ENCODE measurements at regions not wholly inside any gene's neighbourhood (a gene's known extent, or its start where the extent isn't known, plus 50 kb on each side); places are given as distances from the start of the nearest gene placed in this dataset.

- TF ChIP-seq CTCF (optimal IDR thresholded peaks at IDR 0.05 in 1 of 3, IDR thresholded peaks at IDR 0.05 in 1 of 3, conservative IDR thresholded peaks at IDR 0.05 in 1 of 3; ENCODE audit: extremely low read depth in 1 of 3, insufficient read depth in 2 of 3, low read length in 3 of 3) (no peak), EZH2 (IDR thresholded peaks at IDR 0.05; ENCODE audit: low read length) (no peak)
- no peaks in the 10 kb centered on the region for H3K79me2 ChIP-seq (ENCODE audit: control insufficient read depth, insufficient read depth, low read length)
- no peaks in the 10 kb centered on the region for H3K27me3 ChIP-seq (ENCODE audit: control insufficient read depth, extremely low read depth, insufficient read depth, low read length)
- dilution Hi-C loops (cut with MboI; ENCODE audit: extremely low pct_ligation_motif_present, low sequenced_read_pairs) = no loop called here
- no peak overlapping the region for H2AFZ ChIP-seq (ENCODE audit: control insufficient read depth, low read length)
- H3K9me3 ChIP-seq (ENCODE audit: control insufficient read depth, low read depth, low read length) = no peaks in the 10 kb centered on the region
- H3K27ac ChIP-seq (ENCODE audit: control insufficient read depth, insufficient read depth, low read length) = no peak overlapping the region
- H3K9me1 ChIP-seq (ENCODE audit: control insufficient read depth, extremely low read depth, insufficient read depth, low read length) = no peaks in the 10 kb centered on the region
- H4K20me1 ChIP-seq (ENCODE audit: control insufficient read depth, extremely low read depth, insufficient read depth, low read length) = no peaks in the 10 kb centered on the region
- FAIRE-seq (no peak), DNase-seq (ENCODE audit: low read depth, low spot score) (no peak)
- no peaks in the 10 kb centered on the region for H3K4me1 ChIP-seq (ENCODE audit: control insufficient read depth, extremely low read depth, insufficient read depth, low read length)
- H3K9ac ChIP-seq (ENCODE audit: control insufficient read depth, extremely low read depth, insufficient read depth, low read length) = no peak overlapping the region
- no peak overlapping the region for H3K4me3 ChIP-seq (ENCODE audit: control insufficient read depth in 2 of 3, extremely low read depth in 1 of 3, insufficient read depth in 2 of 3, low read depth in 1 of 3, low read length in 3 of 3)
- no peak overlapping the region for H3K4me2 ChIP-seq (ENCODE audit: control insufficient read depth, extremely low read depth, insufficient read depth, low read depth, low read length)
- no peaks in the 10 kb centered on the region for H3K36me3 ChIP-seq (ENCODE audit: control insufficient read depth in 2 of 2, extremely low read depth in 1 of 2, insufficient read depth in 2 of 2, low read length in 2 of 2)
Measured at GRCh38 chr9:105932276-105932675, 237.9 kb downstream of the TMEM38B start.

GRCh38 chr9:105950448-105950847, 256.1 kb downstream of the TMEM38B start:
- no peaks in the 10 kb centered on the region for H3K36me3 ChIP-seq (ENCODE audit: control insufficient read depth in 2 of 2, extremely low read depth in 1 of 2, insufficient read depth in 2 of 2, low read length in 2 of 2)
- no peaks in the 10 kb centered on the region for H3K79me2 ChIP-seq (ENCODE audit: control insufficient read depth, insufficient read depth, low read length)
- no peak overlapping the region for H3K4me3 ChIP-seq (ENCODE audit: control insufficient read depth in 2 of 3, extremely low read depth in 1 of 3, insufficient read depth in 2 of 3, low read depth in 1 of 3, low read length in 3 of 3)
- no peaks in the 10 kb centered on the region for H3K4me1 ChIP-seq (ENCODE audit: control insufficient read depth, extremely low read depth, insufficient read depth, low read length)
- no peaks in the 10 kb centered on the region for H3K27me3 ChIP-seq (ENCODE audit: control insufficient read depth, extremely low read depth, insufficient read depth, low read length)
- dilution Hi-C loops (cut with MboI; ENCODE audit: extremely low pct_ligation_motif_present, low sequenced_read_pairs) = no loop called here
- TF ChIP-seq CTCF (optimal IDR thresholded peaks at IDR 0.05 in 1 of 3, IDR thresholded peaks at IDR 0.05 in 1 of 3, conservative IDR thresholded peaks at IDR 0.05 in 1 of 3; ENCODE audit: extremely low read depth in 1 of 3, insufficient read depth in 2 of 3, low read length in 3 of 3) (no peak), EZH2 (IDR thresholded peaks at IDR 0.05; ENCODE audit: low read length) (no peak)
- no peak overlapping the region for H2AFZ ChIP-seq (ENCODE audit: control insufficient read depth, low read length)
- H3K9ac ChIP-seq (ENCODE audit: control insufficient read depth, extremely low read depth, insufficient read depth, low read length) = no peak overlapping the region
- DNase-seq (ENCODE audit: low read depth, low spot score) = no peak
- H3K4me2 ChIP-seq (ENCODE audit: control insufficient read depth, extremely low read depth, insufficient read depth, low read depth, low read length) = no peak overlapping the region
- H3K27ac ChIP-seq (ENCODE audit: control insufficient read depth, insufficient read depth, low read length) = no peak overlapping the region
- FAIRE-seq = no peak
- no peaks in the 10 kb centered on the region for H3K9me1 ChIP-seq (ENCODE audit: control insufficient read depth, extremely low read depth, insufficient read depth, low read length)
- no peaks in the 10 kb centered on the region for H3K9me3 ChIP-seq (ENCODE audit: control insufficient read depth, low read depth, low read length)
- no peaks in the 10 kb centered on the region for H4K20me1 ChIP-seq (ENCODE audit: control insufficient read depth, extremely low read depth, insufficient read depth, low read length)
